H1 (cell line): ENCODE measurements at regions not wholly inside any gene's neighbourhood (a gene's known extent, or its start where the extent isn't known, plus 50 kb on each side); places are given as distances from the start of the nearest gene placed in this dataset.

Source experiments
- CBX5 ChIP-seq: fragments of 300-800, 300-1000 bp; sonication (generic); IDR thresholded peaks from 2 replicates; pipeline ENCODE4 v1.7.1; 2016; ENCODE audit warnings: antibody characterized with exemption, low read length, low read depth
- EGR1 ChIP-seq: IDR thresholded peaks from 2 replicates; pipeline ENCODE4 v1.6.1; 2011; ENCODE audit warnings: low read depth, low read length, borderline replicate concordance
- EZH2 ChIP-seq: fragments of 200-600 bp; sonication (generic); IDR thresholded peaks from 2 replicates; pipeline ENCODE4 v1.7.1; 2012; ENCODE audit warnings: low read depth, mild to moderate bottlenecking, moderate library complexity, low read length, inconsistent platforms; ENCODE audit not compliant: severe bottlenecking
- KDM4A ChIP-seq: IDR thresholded peaks from one replicate; pipeline ENCODE4 v1.7.1; 2012; ENCODE audit warnings: low read depth, mild to moderate bottlenecking, moderate library complexity, low read length, inconsistent platforms; ENCODE audit not compliant: severe bottlenecking
- POLR2AphosphoS5 ChIP-seq: IDR thresholded peaks from 2 replicates; pipeline ENCODE4 v1.6.1; 2011; ENCODE audit warnings: low read depth, low read length
- RFX5 ChIP-seq: IDR thresholded peaks from 2 replicates; pipeline ENCODE4 v1.6.1; 2011; ENCODE audit warnings: low read depth, low read length, improper control_type of control experiment, borderline replicate concordance
- RXRA ChIP-seq: IDR thresholded peaks from 2 replicates; pipeline ENCODE4 v1.6.1; 2011; ENCODE audit warnings: low read depth, mild to moderate bottlenecking, low read length, moderate library complexity; ENCODE audit not compliant: insufficient read depth
- SIN3A ChIP-seq, 2 experiments: IDR thresholded peaks in 1 of 2; conservative IDR thresholded peaks in 1 of 2; 2 replicates each; pipeline ENCODE4 v1.6.1; 2011 to 2012; ENCODE audit warnings: low read length in 2 of 2, improper control_type of control experiment in 1 of 2, low read depth in 1 of 2, mild to moderate bottlenecking in 1 of 2
- SIX5 ChIP-seq: IDR thresholded peaks from 2 replicates; pipeline ENCODE4 v1.6.1; 2011; ENCODE audit warnings: mild to moderate bottlenecking, low read depth, low read length
- SP2 ChIP-seq: IDR thresholded peaks from 2 replicates; pipeline ENCODE4 v1.6.1; 2012; ENCODE audit warnings: mild to moderate bottlenecking, low read length, inconsistent platforms
- SUZ12 ChIP-seq: fragments of 200-600 bp; sonication (generic); IDR thresholded peaks from 2 replicates; pipeline ENCODE4 v1.6.1; 2012; ENCODE audit warnings: mild to moderate bottlenecking, inconsistent platforms, low read length, moderate library complexity, mixed read lengths
- TAF1 ChIP-seq: IDR thresholded peaks from 2 replicates; pipeline ENCODE4 v1.6.1; 2011; ENCODE audit warnings: mild to moderate bottlenecking, low read depth, low read length
- TF ChIP-seq, protein P1 (sequence below): fragments of 300-600 bp; sonication (generic); IDR thresholded peaks from 2 replicates; pipeline ENCODE4 v1.7.1; 2012; ENCODE audit warnings: low read length, moderate library complexity, mild to moderate bottlenecking, inconsistent platforms; ENCODE audit not compliant: insufficient replicate concordance

DNA sequence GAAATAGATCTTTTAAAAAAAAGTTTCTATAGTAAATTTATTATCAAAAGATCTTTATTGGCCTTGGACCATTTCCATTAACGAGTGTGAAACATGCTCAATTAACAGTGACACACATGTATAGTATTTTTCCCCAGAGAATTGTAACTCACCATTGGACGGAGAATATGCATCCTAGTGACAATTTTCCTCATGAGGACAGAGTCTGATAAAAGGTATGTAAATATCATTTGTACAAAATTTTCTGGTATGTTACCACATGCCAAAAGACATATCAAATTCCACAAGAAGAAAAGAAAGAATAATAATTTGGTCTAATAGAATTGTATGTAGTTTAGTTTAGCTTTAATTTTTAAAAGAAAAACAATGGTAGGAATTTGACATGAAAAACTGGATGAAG is 1096.0 kb upstream of the FLRT2 start (continued):
- TF ChIP-seq, protein P1, sequence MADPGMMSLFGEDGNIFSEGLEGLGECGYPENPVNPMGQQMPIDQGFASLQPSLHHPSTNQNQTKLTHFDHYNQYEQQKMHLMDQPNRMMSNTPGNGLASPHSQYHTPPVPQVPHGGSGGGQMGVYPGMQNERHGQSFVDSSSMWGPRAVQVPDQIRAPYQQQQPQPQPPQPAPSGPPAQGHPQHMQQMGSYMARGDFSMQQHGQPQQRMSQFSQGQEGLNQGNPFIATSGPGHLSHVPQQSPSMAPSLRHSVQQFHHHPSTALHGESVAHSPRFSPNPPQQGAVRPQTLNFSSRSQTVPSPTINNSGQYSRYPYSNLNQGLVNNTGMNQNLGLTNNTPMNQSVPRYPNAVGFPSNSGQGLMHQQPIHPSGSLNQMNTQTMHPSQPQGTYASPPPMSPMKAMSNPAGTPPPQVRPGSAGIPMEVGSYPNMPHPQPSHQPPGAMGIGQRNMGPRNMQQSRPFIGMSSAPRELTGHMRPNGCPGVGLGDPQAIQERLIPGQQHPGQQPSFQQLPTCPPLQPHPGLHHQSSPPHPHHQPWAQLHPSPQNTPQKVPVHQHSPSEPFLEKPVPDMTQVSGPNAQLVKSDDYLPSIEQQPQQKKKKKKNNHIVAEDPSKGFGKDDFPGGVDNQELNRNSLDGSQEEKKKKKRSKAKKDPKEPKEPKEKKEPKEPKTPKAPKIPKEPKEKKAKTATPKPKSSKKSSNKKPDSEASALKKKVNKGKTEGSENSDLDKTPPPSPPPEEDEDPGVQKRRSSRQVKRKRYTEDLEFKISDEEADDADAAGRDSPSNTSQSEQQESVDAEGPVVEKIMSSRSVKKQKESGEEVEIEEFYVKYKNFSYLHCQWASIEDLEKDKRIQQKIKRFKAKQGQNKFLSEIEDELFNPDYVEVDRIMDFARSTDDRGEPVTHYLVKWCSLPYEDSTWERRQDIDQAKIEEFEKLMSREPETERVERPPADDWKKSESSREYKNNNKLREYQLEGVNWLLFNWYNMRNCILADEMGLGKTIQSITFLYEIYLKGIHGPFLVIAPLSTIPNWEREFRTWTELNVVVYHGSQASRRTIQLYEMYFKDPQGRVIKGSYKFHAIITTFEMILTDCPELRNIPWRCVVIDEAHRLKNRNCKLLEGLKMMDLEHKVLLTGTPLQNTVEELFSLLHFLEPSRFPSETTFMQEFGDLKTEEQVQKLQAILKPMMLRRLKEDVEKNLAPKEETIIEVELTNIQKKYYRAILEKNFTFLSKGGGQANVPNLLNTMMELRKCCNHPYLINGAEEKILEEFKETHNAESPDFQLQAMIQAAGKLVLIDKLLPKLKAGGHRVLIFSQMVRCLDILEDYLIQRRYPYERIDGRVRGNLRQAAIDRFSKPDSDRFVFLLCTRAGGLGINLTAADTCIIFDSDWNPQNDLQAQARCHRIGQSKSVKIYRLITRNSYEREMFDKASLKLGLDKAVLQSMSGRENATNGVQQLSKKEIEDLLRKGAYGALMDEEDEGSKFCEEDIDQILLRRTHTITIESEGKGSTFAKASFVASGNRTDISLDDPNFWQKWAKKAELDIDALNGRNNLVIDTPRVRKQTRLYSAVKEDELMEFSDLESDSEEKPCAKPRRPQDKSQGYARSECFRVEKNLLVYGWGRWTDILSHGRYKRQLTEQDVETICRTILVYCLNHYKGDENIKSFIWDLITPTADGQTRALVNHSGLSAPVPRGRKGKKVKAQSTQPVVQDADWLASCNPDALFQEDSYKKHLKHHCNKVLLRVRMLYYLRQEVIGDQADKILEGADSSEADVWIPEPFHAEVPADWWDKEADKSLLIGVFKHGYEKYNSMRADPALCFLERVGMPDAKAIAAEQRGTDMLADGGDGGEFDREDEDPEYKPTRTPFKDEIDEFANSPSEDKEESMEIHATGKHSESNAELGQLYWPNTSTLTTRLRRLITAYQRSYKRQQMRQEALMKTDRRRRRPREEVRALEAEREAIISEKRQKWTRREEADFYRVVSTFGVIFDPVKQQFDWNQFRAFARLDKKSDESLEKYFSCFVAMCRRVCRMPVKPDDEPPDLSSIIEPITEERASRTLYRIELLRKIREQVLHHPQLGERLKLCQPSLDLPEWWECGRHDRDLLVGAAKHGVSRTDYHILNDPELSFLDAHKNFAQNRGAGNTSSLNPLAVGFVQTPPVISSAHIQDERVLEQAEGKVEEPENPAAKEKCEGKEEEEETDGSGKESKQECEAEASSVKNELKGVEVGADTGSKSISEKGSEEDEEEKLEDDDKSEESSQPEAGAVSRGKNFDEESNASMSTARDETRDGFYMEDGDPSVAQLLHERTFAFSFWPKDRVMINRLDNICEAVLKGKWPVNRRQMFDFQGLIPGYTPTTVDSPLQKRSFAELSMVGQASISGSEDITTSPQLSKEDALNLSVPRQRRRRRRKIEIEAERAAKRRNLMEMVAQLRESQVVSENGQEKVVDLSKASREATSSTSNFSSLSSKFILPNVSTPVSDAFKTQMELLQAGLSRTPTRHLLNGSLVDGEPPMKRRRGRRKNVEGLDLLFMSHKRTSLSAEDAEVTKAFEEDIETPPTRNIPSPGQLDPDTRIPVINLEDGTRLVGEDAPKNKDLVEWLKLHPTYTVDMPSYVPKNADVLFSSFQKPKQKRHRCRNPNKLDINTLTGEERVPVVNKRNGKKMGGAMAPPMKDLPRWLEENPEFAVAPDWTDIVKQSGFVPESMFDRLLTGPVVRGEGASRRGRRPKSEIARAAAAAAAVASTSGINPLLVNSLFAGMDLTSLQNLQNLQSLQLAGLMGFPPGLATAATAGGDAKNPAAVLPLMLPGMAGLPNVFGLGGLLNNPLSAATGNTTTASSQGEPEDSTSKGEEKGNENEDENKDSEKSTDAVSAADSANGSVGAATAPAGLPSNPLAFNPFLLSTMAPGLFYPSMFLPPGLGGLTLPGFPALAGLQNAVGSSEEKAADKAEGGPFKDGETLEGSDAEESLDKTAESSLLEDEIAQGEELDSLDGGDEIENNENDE = no peak
- TF ChIP-seq SIX5 (no peak), SUZ12 (no peak), SP2 (no peak), CBX5 (no peak), RFX5 (no peak), POLR2AphosphoS5 (no peak), RXRA (no peak), TAF1 (no peak), KDM4A (no peak), EGR1 (no peak), EZH2 (no peak), SIN3A (conservative IDR thresholded peaks at IDR 0.05 in 1 of 2, IDR thresholded peaks at IDR 0.05 in 1 of 2; ENCODE audit: low read depth in 1 of 2, low read length in 2 of 2) (no peak)
